Osteoblast (primary cell): ENCODE measurements at regions not wholly inside any gene's neighbourhood (a gene's known extent, or its start where the extent isn't known, plus 50 kb on each side); places are given as distances from the start of the nearest gene placed in this dataset. TPM values are rescaled to one million over a fixed set of nuclear protein-coding genes. Genes with fewer than 3 reads are reported as not detected.

ENCODE experiments used
- DNase-seq: peaks from one replicate; pipeline ENCODE4 v3.0.0; 2011; ENCODE audit warnings: low spot score, mixed read lengths; ENCODE audit not compliant: insufficient read length; ENCODE audit errors: missing footprints
- H2AFZ ChIP-seq: 2 replicates; pipeline ENCODE4 v1.6.0; 2011; ENCODE audit warnings: mild to moderate bottlenecking, low read length
- H3K27ac ChIP-seq: 2 replicates; pipeline ENCODE4 v1.5.1; 2011; ENCODE audit warnings: mild to moderate bottlenecking, low read depth, low read length, moderate library complexity
- H3K27me3 ChIP-seq: 2 replicates; pipeline ENCODE4 v1.6.0; 2012; ENCODE audit warnings: mild to moderate bottlenecking, control low read depth, inconsistent platforms, low read length, moderate library complexity; ENCODE audit not compliant: insufficient read depth
- H3K36me3 ChIP-seq: 2 replicates; pipeline ENCODE4 v1.5.1; 2011; ENCODE audit warnings: mild to moderate bottlenecking, low read length, control low read depth, moderate library complexity; ENCODE audit not compliant: insufficient read depth
- H3K4me1 ChIP-seq: 2 replicates; pipeline ENCODE4 v1.5.1; 2011; ENCODE audit warnings: mild to moderate bottlenecking, low read length, control low read depth, moderate library complexity; ENCODE audit not compliant: insufficient read depth
- H3K4me2 ChIP-seq: 2 replicates; pipeline ENCODE4 v1.6.0; 2011; ENCODE audit warnings: mild to moderate bottlenecking, low read length; ENCODE audit not compliant: insufficient read depth
- H3K4me3 ChIP-seq: fragments of 200-600 bp; sonication (generic); 3 replicates; pipeline ENCODE4 v1.5.1; 2012; ENCODE audit warnings: mild to moderate bottlenecking, low read length, inconsistent platforms; ENCODE audit not compliant: insufficient read depth
- H3K79me2 ChIP-seq: 2 replicates; pipeline ENCODE4 v1.6.0; 2012; ENCODE audit warnings: mild to moderate bottlenecking, low read length, control low read depth, inconsistent platforms; ENCODE audit not compliant: insufficient read depth
- H3K9me3 ChIP-seq: 2 replicates; pipeline ENCODE4 v1.5.1; 2011; ENCODE audit warnings: low read depth, low read length, control low read depth
- H4K20me1 ChIP-seq: 2 replicates; pipeline ENCODE4 v1.6.0; 2012; ENCODE audit warnings: mild to moderate bottlenecking, low read length, control low read depth; ENCODE audit not compliant: insufficient read depth
- small RNA-seq: library from RNA; depleted of rRNA; stranded (forward); fragments of <200 nt; gene quantifications from one replicate; pipeline ENCODE3, GENCODE V24; 2012
- TF ChIP-seq, protein P1 (sequence below): IDR thresholded peaks from 2 replicates; pipeline ENCODE4 v1.5.1; 2011; ENCODE audit warnings: mild to moderate bottlenecking, low read depth, low read length, moderate library complexity; ENCODE audit errors: extremely low read depth

DNA sequence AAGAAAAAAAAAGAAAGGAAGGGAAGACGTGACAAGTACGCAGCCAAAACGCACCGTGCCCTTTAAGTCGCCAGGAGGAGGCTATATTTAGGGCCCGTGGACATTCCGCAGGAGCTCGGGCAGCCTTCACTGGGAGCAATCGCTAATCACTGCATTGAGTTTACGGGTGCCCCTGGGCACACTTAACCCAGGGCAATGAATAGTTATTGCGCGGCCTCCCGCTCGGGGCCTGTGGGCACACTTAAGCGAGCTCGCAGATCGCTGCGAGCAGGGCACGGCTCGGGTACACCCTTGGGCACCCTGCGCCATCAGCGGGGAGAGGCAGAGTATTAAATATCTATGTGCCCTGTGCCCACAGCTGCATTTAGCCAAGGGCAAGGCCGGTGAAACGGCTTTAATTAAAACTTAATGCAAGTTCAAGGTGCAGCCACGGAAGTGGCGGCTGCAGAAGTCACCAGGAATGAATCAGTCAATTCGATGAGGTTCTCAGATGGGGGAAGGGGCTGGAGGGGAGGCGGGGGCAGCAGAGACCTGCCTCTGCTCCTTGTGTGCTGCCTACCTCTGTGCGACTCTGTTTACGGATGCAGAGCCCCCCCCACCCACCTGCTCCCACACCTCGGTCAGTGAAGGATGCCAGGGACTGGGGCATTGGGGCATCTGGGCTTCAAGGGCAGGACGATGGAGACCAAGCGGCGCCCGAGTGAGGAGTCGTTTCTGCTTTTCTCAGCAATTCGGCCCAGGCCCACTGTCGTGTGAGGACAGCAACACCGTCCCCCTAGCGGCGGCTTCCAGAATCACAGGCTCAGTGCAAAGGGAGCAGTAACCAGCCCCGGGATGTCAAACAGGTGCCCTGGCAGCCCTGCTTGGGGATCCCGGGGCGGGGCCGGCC, 51.8 kb upstream of the TARDBP start:
- no peaks in the 10 kb centered on the region for H3K4me1 ChIP-seq
- no peaks in the 10 kb centered on the region for H3K79me2 ChIP-seq
- TF ChIP-seq, protein P1, sequence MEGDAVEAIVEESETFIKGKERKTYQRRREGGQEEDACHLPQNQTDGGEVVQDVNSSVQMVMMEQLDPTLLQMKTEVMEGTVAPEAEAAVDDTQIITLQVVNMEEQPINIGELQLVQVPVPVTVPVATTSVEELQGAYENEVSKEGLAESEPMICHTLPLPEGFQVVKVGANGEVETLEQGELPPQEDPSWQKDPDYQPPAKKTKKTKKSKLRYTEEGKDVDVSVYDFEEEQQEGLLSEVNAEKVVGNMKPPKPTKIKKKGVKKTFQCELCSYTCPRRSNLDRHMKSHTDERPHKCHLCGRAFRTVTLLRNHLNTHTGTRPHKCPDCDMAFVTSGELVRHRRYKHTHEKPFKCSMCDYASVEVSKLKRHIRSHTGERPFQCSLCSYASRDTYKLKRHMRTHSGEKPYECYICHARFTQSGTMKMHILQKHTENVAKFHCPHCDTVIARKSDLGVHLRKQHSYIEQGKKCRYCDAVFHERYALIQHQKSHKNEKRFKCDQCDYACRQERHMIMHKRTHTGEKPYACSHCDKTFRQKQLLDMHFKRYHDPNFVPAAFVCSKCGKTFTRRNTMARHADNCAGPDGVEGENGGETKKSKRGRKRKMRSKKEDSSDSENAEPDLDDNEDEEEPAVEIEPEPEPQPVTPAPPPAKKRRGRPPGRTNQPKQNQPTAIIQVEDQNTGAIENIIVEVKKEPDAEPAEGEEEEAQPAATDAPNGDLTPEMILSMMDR, result peak; percentile 78
- no peak overlapping the region for H3K4me2 ChIP-seq
- peak overlapping the region; percentile 35 for H2AFZ ChIP-seq
- DNase-seq, result peak; percentile 97
- no peak overlapping the region for H3K27ac ChIP-seq
- no peaks in the 10 kb centered on the region for H3K36me3 ChIP-seq
- H4K20me1 ChIP-seq, result no peaks in the 10 kb centered on the region
- no peaks in the 10 kb centered on the region for H3K9me3 ChIP-seq
- peaks cover 12% of the 10 kb centered on the region for H3K27me3 ChIP-seq
- no peak overlapping the region for H3K4me3 ChIP-seq

- no peaks in the 10 kb centered on the region for H4K20me1 ChIP-seq
- H3K36me3 ChIP-seq, result no peaks in the 10 kb centered on the region
- no peaks in the 10 kb centered on the region for H3K4me1 ChIP-seq
- no peak overlapping the region for H2AFZ ChIP-seq
- TF ChIP-seq, protein P1, result no peak
- H3K27me3 ChIP-seq, result peaks cover 12% of the 10 kb centered on the region
- H3K4me3 ChIP-seq, result no peak overlapping the region
- H3K9me3 ChIP-seq, result no peaks in the 10 kb centered on the region
- no peak overlapping the region for H3K27ac ChIP-seq
- peak; percentile 32 for DNase-seq
- H3K79me2 ChIP-seq, result no peaks in the 10 kb centered on the region
- no peak overlapping the region for H3K4me2 ChIP-seq
Measured at GRCh38 chr1:10961300-10961833, 51.1 kb upstream of the TARDBP start.

DNA sequence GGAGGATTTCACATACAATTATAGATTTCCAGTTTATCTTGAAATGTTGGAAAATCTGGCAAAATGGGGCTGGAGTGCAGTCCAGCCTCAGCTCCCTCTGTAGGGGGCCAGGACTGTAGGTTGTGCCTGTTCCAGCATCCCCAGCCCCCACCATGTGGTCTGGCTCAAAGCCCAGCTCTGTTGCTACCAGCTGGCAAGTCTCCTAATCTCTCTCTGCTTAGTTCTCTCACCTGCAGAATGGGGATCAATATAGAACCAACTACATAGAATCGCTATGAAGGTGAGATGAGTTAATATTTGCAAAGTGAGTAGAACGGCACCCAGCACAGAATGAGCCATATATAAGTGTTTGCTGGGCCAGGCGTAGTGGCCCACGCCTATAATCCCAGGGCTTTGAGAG, 50.0 kb upstream of the TARDBP start:
- Histone ChIP-seq H3K36me3 (no peaks in the 10 kb centered on the region), H3K27ac (no peak overlapping the region), H3K79me2 (no peaks in the 10 kb centered on the region), H3K27me3 (peaks cover 12% of the 10 kb centered on the region), H3K4me2 (no peak overlapping the region), H3K4me1 (no peaks in the 10 kb centered on the region), H3K4me3 (no peak overlapping the region), H2AFZ (no peak overlapping the region), H4K20me1 (no peaks in the 10 kb centered on the region), H3K9me3 (no peaks in the 10 kb centered on the region)
- TF ChIP-seq, protein P1, result no peak
- peak; percentile 58 for DNase-seq

Small RNAs in the stretch of these regions (small RNA-seq; reads per million reads assigned to genes)
- gene HSPE1P24, result not detected
